WTC11 (cell line): ENCODE measurements at regions not wholly inside any gene's neighbourhood (a gene's known extent, or its start where the extent isn't known, plus 50 kb on each side); places are given as distances from the start of the nearest gene placed in this dataset.

Experiments used
- ATAC-seq: fragments of 200-7000 bp; cut with Tn5 transposase; 2 replicates; pipeline ENCODE4 v1.10.0; 2021; ENCODE audit warnings: mild to moderate bottlenecking, moderate library complexity
- CTCF ChIA-PET: fragments of 300-600 bp; sonication (Branson Sonifier 250); formaldehyde crosslinking; loops from one replicate; lab custom pipeline; 2021; ENCODE audit warnings: antibody characterized with exemption; lab: Charles Lee
- POLR2A ChIA-PET: fragments of 350-600 bp; sonication (Branson Sonifier 250); formaldehyde crosslinking; loops from one replicate; lab custom pipeline; 2021; ENCODE audit warnings: antibody characterized with exemption; lab: Charles Lee
- DNase-seq: peaks from one replicate; pipeline ENCODE4 v3.0.0; 2021; ENCODE audit warnings: low spot score
- H3K27ac Mint-ChIP-seq: 2 replicates; pipeline ENCODE4 v1.8.0; 2021; ENCODE audit warnings: mixed read lengths
- H3K27me3 Mint-ChIP-seq: 2 replicates; pipeline ENCODE4 v1.8.0; 2021; ENCODE audit warnings: low read depth, mild to moderate bottlenecking, moderate library complexity, mixed read lengths
- H3K36me3 Mint-ChIP-seq: 2 replicates; pipeline ENCODE4 v1.8.0; 2021; ENCODE audit warnings: mixed read lengths
- H3K4me1 Mint-ChIP-seq: 2 replicates; pipeline ENCODE4 v1.8.0; 2022; ENCODE audit warnings: mixed read lengths
- H3K4me3 Mint-ChIP-seq: 2 replicates; pipeline ENCODE4 v1.8.0; 2021; ENCODE audit warnings: mild to moderate bottlenecking, moderate library complexity, mixed read lengths
- H3K9me3 Mint-ChIP-seq: 2 replicates; pipeline ENCODE4 v1.8.0; 2021; ENCODE audit warnings: mixed read lengths
- ATF1 ChIP-seq: sonication (generic); formaldehyde crosslinking; IDR thresholded peaks from 2 replicates; pipeline ENCODE4 v1.8.1; 2023; ENCODE audit warnings: mild to moderate bottlenecking, moderate library complexity, missing genetic modification reagents
- ATF6 ChIP-seq: sonication (generic); formaldehyde crosslinking; IDR thresholded peaks from 2 replicates; pipeline ENCODE4 v1.8.1; 2023; ENCODE audit warnings: mild to moderate bottlenecking, missing genetic modification reagents
- CDX4 ChIP-seq: fragments of 250-450 bp; sonication (Bioruptor Pico); IDR thresholded peaks from 2 replicates; pipeline ENCODE4 v1.9.0; 2021; ENCODE audit warnings: moderate library complexity, mild to moderate bottlenecking, inconsistent platforms, borderline replicate concordance
- CTCF ChIP-seq: fragments of 200-600 bp; IDR thresholded peaks from 2 replicates; pipeline ENCODE4 v1.8.0; 2022; ENCODE audit warnings: antibody characterized with exemption
- JAZF1 ChIP-seq: fragments of 250-450 bp; sonication (Bioruptor Pico); IDR thresholded peaks from 2 replicates; pipeline ENCODE4 v1.9.0; 2021; ENCODE audit warnings: moderate library complexity, mild to moderate bottlenecking, inconsistent platforms
- NR2C2 ChIP-seq: sonication (generic); formaldehyde crosslinking; IDR thresholded peaks from 2 replicates; pipeline ENCODE4 v1.8.0; 2022; ENCODE audit warnings: mild to moderate bottlenecking, missing genetic modification reagents
- RELA ChIP-seq: sonication (generic); formaldehyde crosslinking; IDR thresholded peaks from 2 replicates; pipeline ENCODE4 v1.8.1; 2022; ENCODE audit warnings: missing genetic modification reagents, mild to moderate bottlenecking, borderline replicate concordance
- SMAD3 ChIP-seq: sonication (generic); formaldehyde crosslinking; IDR thresholded peaks from 2 replicates; pipeline ENCODE4 v1.8.0; 2022; ENCODE audit warnings: missing genetic modification reagents, mild to moderate bottlenecking, borderline replicate concordance
- SOX15 ChIP-seq: fragments of 250-450 bp; sonication (Bioruptor Pico); IDR thresholded peaks from 2 replicates; pipeline ENCODE4 v1.9.0; 2021; ENCODE audit warnings: mild to moderate bottlenecking
- TP53 ChIP-seq: sonication (generic); formaldehyde crosslinking; IDR thresholded peaks from 2 replicates; pipeline ENCODE4 v1.8.1; 2023; ENCODE audit warnings: mild to moderate bottlenecking, missing genetic modification reagents
- ZNF121 ChIP-seq: sonication (generic); formaldehyde crosslinking; IDR thresholded peaks from 2 replicates; pipeline ENCODE4 v1.8.0; 2023; ENCODE audit warnings: missing genetic modification reagents
- ZNF219 ChIP-seq: sonication (generic); formaldehyde crosslinking; IDR thresholded peaks from 2 replicates; pipeline ENCODE4 v1.8.0; 2023; ENCODE audit warnings: missing genetic modification reagents, mild to moderate bottlenecking, borderline replicate concordance
- ZNF423 ChIP-seq: fragments of 250-450 bp; sonication (Bioruptor Pico); IDR thresholded peaks from 2 replicates; pipeline ENCODE4 v2.1.2; 2022; ENCODE audit warnings: mild to moderate bottlenecking, moderate library complexity
- TF ChIP-seq, protein P1 (sequence below): sonication (generic); formaldehyde crosslinking; IDR thresholded peaks from 2 replicates; pipeline ENCODE4 v1.8.0; 2022; ENCODE audit warnings: mild to moderate bottlenecking, missing genetic modification reagents
- TF ChIP-seq, protein P2 (sequence below): fragments of 250-450 bp; sonication (Bioruptor Pico); IDR thresholded peaks from 2 replicates; pipeline ENCODE4 v1.9.0; 2021; ENCODE audit warnings: mild to moderate bottlenecking
- TF ChIP-seq, protein P3 (sequence below): sonication (generic); formaldehyde crosslinking; IDR thresholded peaks from 2 replicates; pipeline ENCODE4 v1.8.1; 2023; ENCODE audit warnings: mild to moderate bottlenecking, missing genetic modification reagents, moderate library complexity

- H3K9me3 Mint-ChIP-seq, result no peaks in the 10 kb centered on the region
Observed at GRCh38 chr4:104549736-104550135, 55.0 kb upstream of the CXXC4 start.

DNA sequence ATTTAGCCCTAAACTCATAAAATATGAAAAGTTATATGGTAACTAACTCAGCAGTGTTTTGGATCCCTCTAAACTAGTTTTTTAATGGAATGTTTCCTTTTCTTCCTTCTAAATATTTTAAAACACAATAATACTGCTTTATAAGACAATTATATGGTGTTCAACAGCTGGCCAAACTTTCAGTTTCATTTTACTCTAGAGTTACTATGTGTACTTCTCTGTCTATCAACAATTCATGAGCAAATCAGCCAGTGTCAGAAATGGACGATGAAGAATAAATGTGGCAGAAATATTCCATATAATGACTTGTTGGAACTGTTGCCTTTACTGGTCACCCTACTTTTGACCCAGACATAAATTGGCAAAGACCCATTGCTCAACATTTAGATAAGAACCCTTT is 64.8 kb upstream of the CXXC4 start:
- TF ChIP-seq ZNF219 (CRISPR knock-in tag) (no peak), RELA (CRISPR knock-in tag) (no peak), CDX4 (CRISPR knock-in tag) (no peak)
- Mint-ChIP-seq H3K9me3 (peaks cover 18% of the 10 kb centered on the region), H3K27me3 (no peaks in the 10 kb centered on the region), H3K36me3 (no peaks in the 10 kb centered on the region), H3K4me1 (no peaks in the 10 kb centered on the region), H3K4me3 (no peak overlapping the region), H3K27ac (no peak overlapping the region)
- ChIA-PET POLR2A (no interaction called here), CTCF (no interaction called here)
- no peak for ATAC-seq
- no peak for DNase-seq

More at GRCh38 chr4:104549736-104550135, 55.0 kb upstream of the CXXC4 start:
- no peak for ATAC-seq
- TF ChIP-seq ZNF121 (no peak), NR2C2 (CRISPR knock-in tag) (no peak), ZNF219 (CRISPR knock-in tag) (no peak)
- TF ChIP-seq, protein P1, sequence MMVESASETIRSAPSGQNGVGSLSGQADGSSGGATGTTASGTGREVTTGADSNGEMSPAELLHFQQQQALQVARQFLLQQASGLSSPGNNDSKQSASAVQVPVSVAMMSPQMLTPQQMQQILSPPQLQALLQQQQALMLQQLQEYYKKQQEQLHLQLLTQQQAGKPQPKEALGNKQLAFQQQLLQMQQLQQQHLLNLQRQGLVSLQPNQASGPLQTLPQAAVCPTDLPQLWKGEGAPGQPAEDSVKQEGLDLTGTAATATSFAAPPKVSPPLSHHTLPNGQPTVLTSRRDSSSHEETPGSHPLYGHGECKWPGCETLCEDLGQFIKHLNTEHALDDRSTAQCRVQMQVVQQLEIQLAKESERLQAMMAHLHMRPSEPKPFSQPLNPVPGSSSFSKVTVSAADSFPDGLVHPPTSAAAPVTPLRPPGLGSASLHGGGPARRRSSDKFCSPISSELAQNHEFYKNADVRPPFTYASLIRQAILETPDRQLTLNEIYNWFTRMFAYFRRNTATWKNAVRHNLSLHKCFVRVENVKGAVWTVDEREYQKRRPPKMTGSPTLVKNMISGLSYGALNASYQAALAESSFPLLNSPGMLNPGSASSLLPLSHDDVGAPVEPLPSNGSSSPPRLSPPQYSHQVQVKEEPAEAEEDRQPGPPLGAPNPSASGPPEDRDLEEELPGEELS (CRISPR knock-in tag), result no peak
- ChIA-PET POLR2A (no interaction called here), CTCF (no interaction called here)
- no peaks in the 10 kb centered on the region for H3K27me3 Mint-ChIP-seq
- peaks cover 21% of the 10 kb centered on the region for H3K4me1 Mint-ChIP-seq
- no peak overlapping the region for H3K27ac Mint-ChIP-seq
- H3K4me3 Mint-ChIP-seq, result no peak overlapping the region
- DNase-seq, result no peak
- no peaks in the 10 kb centered on the region for H3K36me3 Mint-ChIP-seq

DNA sequence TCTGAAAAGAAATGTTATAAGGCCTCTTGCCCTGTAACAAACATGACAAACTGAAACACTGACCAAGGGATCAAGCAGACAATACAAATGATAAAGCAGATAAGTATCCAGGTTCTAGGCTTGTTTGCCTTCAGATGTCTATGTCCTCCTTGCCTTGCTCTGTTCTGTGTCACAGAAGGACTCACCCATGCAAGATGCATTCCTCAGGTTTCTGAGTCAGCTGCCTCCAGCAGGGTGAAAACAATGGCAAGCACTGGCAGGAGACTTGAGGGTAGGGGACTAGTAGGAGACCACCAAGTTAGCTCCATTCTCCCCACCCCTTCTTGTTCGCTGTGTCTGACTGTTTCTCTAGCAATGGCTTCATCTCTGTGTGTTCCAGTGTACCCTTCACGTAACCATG is 76.6 kb upstream of the CXXC4 start:
- ATAC-seq, result peak; percentile 87
- 0 out of 2 replicates have a peak, but pooled peaks have one; percentile 36 for TF ChIP-seq ZNF423 (CRISPR knock-in tag)
- TF ChIP-seq ATF6 (CRISPR knock-in tag), result no peak
- CTCF ChIA-PET, result no interaction called here
- POLR2A ChIA-PET, result no interaction called here
- peak; percentile 13 for DNase-seq
- no peak overlapping the region for H3K4me3 Mint-ChIP-seq
- H3K27ac Mint-ChIP-seq, result no peak overlapping the region
- peaks cover 6% of the 10 kb centered on the region; the same call in 1 of the 2 replicates for H3K9me3 Mint-ChIP-seq
- H3K27me3 Mint-ChIP-seq, result no peaks in the 10 kb centered on the region
- H3K4me1 Mint-ChIP-seq, result peaks cover 9% of the 10 kb centered on the region
- H3K36me3 Mint-ChIP-seq, result no peaks in the 10 kb centered on the region

GRCh38 chr4:104574371-104574770 is 79.7 kb upstream of the CXXC4 start:
- ChIA-PET CTCF (no interaction called here), POLR2A (no interaction called here)
- peaks cover 9% of the 10 kb centered on the region for H3K4me1 Mint-ChIP-seq
- ATAC-seq, result no peak
- H3K27ac Mint-ChIP-seq, result no peak overlapping the region
- no peak overlapping the region for H3K4me3 Mint-ChIP-seq
- no peaks in the 10 kb centered on the region for H3K27me3 Mint-ChIP-seq
- no peaks in the 10 kb centered on the region for H3K36me3 Mint-ChIP-seq
- no peaks in the 10 kb centered on the region; the same call in 1 of the 2 replicates for H3K9me3 Mint-ChIP-seq
- no peak for DNase-seq
- no peak for TF ChIP-seq CTCF
- no peak for TF ChIP-seq JAZF1 (CRISPR knock-in tag)
- TF ChIP-seq, protein P2, sequence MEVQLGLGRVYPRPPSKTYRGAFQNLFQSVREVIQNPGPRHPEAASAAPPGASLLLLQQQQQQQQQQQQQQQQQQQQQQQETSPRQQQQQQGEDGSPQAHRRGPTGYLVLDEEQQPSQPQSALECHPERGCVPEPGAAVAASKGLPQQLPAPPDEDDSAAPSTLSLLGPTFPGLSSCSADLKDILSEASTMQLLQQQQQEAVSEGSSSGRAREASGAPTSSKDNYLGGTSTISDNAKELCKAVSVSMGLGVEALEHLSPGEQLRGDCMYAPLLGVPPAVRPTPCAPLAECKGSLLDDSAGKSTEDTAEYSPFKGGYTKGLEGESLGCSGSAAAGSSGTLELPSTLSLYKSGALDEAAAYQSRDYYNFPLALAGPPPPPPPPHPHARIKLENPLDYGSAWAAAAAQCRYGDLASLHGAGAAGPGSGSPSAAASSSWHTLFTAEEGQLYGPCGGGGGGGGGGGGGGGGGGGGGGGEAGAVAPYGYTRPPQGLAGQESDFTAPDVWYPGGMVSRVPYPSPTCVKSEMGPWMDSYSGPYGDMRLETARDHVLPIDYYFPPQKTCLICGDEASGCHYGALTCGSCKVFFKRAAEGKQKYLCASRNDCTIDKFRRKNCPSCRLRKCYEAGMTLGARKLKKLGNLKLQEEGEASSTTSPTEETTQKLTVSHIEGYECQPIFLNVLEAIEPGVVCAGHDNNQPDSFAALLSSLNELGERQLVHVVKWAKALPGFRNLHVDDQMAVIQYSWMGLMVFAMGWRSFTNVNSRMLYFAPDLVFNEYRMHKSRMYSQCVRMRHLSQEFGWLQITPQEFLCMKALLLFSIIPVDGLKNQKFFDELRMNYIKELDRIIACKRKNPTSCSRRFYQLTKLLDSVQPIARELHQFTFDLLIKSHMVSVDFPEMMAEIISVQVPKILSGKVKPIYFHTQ (CRISPR knock-in tag), result no peak
- TF ChIP-seq, protein P3, sequence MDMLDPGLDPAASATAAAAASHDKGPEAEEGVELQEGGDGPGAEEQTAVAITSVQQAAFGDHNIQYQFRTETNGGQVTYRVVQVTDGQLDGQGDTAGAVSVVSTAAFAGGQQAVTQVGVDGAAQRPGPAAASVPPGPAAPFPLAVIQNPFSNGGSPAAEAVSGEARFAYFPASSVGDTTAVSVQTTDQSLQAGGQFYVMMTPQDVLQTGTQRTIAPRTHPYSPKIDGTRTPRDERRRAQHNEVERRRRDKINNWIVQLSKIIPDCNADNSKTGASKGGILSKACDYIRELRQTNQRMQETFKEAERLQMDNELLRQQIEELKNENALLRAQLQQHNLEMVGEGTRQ (CRISPR knock-in tag), result no peak
- TF ChIP-seq SMAD3 (CRISPR knock-in tag), result no peak
- no peak for TF ChIP-seq ZNF219 (CRISPR knock-in tag)
- TF ChIP-seq SOX15 (CRISPR knock-in tag), result no peak
- TF ChIP-seq TP53 (CRISPR knock-in tag), result no peak
- no peak for TF ChIP-seq ATF1
- TF ChIP-seq ATF6 (CRISPR knock-in tag), result no peak
